ENCODE measurements at regions not wholly inside any gene's neighbourhood (a gene's known extent, or its start where the extent isn't known, plus 50 kb on each side); places are given as distances from the start of the nearest gene placed in this dataset.
"Not testable (repeated sequence)": the region's sequence is repeated elsewhere in the genome, so short reads cannot be mapped to it uniquely, and the experiment has no call there.

DNA sequence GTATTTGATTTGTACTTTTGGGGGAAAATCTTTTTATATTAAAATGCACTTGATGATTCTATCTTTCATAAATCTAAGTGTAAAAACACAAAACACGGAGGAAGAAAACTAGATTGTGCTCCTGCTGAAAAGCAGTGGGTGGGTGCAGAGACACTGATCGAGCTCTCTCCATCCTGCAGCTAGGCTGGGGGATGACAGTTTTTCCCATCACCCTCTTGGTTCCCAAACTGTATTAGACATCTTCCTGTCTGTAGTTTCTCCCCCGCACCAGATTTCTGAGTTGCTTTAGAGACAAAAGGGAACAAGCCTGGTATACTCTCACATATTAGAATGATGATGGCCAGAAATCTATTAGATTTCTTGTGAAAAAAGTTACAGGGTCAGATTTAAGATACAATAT is 99.6 kb downstream of the FAM114A2 start:
- no peaks in the 10 kb centered on the region for H3K27me3 Mint-ChIP-seq (ENCODE audit: low read depth)
- intact Hi-C loops (cut with micrococcal nuclease): no loop called here
- no peaks in the 10 kb centered on the region for H3K4me1 Mint-ChIP-seq (ENCODE audit: low read depth)
- no peak for DNase-seq (ENCODE audit: low spot score)
- H3K27ac Mint-ChIP-seq: no peak overlapping the region
- no peaks in the 10 kb centered on the region for H3K36me3 Mint-ChIP-seq (ENCODE audit: low read depth)
- H3K9me3 Mint-ChIP-seq: peaks cover 50% of the 10 kb centered on the region
- no peak overlapping the region for H3K4me3 Mint-ChIP-seq (ENCODE audit: low read depth)

DNA sequence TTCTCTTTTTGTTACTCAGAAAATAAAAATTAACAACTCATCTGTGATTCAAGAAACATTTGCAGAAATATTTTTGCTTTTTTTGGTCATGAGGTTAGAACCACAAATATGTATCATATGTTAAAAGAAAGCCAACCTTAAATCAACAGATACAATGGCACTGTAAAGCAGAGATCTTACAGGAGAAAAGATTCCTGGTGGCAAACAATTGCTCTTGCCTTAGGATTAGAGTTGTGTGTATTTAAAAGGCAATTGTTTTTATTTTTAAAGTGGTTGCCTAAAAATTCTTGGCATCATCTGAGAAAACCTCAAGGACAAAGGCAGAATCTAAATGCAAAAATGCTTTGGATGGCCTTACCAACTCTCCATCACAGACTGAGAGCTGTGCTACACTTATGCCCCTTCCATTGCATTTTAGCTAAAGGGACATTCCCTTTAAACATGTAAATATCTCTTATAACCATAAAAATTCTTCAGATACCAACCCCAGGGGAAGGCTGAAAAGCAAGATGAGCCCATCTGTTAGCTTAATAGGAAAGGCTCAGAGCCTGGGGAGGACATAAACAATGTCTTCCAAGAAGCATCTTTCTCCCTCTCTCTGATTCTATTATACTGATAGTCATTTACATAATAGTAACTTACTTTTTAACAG is 100.4 kb downstream of the FAM114A2 start:
- intact Hi-C loops (cut with micrococcal nuclease): no loop called here
- no peaks in the 10 kb centered on the region for H3K27me3 Mint-ChIP-seq (ENCODE audit: low read depth)
- no peak overlapping the region for H3K27ac Mint-ChIP-seq
- H3K4me1 Mint-ChIP-seq (ENCODE audit: low read depth): no peaks in the 10 kb centered on the region
- H3K36me3 Mint-ChIP-seq (ENCODE audit: low read depth): no peaks in the 10 kb centered on the region
- peaks cover 47% of the 10 kb centered on the region for H3K9me3 Mint-ChIP-seq
- no peak for DNase-seq (ENCODE audit: low spot score)
- no peak overlapping the region for H3K4me3 Mint-ChIP-seq (ENCODE audit: low read depth)

DNA sequence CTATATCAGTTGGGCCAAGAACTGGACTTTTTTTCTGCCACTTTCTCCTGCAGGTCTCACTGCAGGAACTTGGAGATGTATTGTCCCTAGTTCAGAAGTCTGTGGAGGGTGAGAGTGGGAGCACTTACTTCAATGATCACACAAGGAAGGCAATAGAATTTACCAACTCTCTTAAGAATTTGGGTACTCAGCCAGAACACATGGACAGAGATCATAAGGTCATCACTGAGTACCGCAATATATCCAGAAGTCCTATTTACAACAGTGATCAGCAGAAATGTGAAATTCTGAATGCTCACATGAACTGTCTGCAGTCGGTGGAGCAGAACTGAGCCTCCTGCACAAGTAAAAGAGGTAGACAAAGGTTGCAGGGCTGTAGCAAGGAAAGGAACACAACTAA is 101.0 kb downstream of the FAM114A2 start:
- H3K36me3 Mint-ChIP-seq (ENCODE audit: low read depth): no peaks in the 10 kb centered on the region
- H3K27ac Mint-ChIP-seq: no peak overlapping the region
- no peaks in the 10 kb centered on the region for H3K4me1 Mint-ChIP-seq (ENCODE audit: low read depth)
- DNase-seq (ENCODE audit: low spot score): no peak
- peaks cover 47% of the 10 kb centered on the region for H3K9me3 Mint-ChIP-seq
- intact Hi-C loops (cut with micrococcal nuclease): no loop called here
- no peak overlapping the region for H3K4me3 Mint-ChIP-seq (ENCODE audit: low read depth)
- no peaks in the 10 kb centered on the region for H3K27me3 Mint-ChIP-seq (ENCODE audit: low read depth)

DNA sequence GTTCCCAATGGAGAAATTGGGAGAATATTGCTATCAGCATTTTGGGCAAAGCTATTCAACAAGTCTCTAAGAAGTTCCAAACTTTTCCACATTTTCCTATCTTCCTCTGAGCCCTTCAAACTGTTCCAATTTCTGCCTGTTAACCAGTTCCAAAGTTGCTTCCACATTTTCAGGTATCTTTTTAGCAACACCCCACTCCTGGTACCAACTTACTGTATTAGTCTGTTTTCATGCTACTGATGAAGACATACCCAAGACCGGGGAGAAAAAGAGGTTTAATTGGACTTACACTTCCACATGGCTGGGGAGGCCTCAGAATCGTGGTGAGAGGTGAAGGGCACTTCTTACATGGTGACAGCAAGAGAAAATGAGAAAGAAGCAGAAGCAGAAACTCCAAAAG is 103.6 kb downstream of the FAM114A2 start:
- H3K36me3 Mint-ChIP-seq (ENCODE audit: low read depth); DNase-seq (ENCODE audit: low spot score); intact Hi-C loops (cut with micrococcal nuclease); H3K27me3 Mint-ChIP-seq (ENCODE audit: low read depth); H3K4me1 Mint-ChIP-seq (ENCODE audit: low read depth); H3K4me3 Mint-ChIP-seq (ENCODE audit: low read depth); H3K27ac Mint-ChIP-seq: not testable (repeated sequence)
- H3K9me3 Mint-ChIP-seq: peaks cover 23% of the 10 kb centered on the region

DNA sequence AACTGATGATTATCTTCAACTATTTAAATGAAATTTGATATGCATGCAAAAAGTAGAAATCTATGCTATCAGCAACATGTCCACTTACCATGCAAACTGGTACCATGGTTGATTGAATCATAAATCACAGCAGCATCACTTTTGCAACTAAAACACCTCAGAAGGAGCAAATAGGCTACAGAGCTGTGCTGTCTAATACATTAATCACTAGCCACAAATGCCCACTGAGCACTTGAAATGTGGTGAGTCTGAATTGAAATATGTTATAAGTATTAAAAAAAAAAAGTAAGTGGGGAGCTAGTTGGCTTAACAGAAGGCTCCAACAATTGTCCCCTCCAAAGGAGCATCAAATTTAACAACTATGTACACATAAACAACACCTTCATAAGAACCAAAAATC is 112.5 kb downstream of the FAM114A2 start:
- no peak for DNase-seq (ENCODE audit: low spot score)
- Mint-ChIP-seq H3K27me3 (ENCODE audit: low read depth) (no peaks in the 10 kb centered on the region), H3K4me3 (ENCODE audit: low read depth) (no peak overlapping the region), H3K36me3 (ENCODE audit: low read depth) (no peaks in the 10 kb centered on the region), H3K4me1 (ENCODE audit: low read depth) (no peaks in the 10 kb centered on the region), H3K9me3 (no peaks in the 10 kb centered on the region), H3K27ac (no peak overlapping the region)
- intact Hi-C loops (cut with micrococcal nuclease): no loop called here

DNA sequence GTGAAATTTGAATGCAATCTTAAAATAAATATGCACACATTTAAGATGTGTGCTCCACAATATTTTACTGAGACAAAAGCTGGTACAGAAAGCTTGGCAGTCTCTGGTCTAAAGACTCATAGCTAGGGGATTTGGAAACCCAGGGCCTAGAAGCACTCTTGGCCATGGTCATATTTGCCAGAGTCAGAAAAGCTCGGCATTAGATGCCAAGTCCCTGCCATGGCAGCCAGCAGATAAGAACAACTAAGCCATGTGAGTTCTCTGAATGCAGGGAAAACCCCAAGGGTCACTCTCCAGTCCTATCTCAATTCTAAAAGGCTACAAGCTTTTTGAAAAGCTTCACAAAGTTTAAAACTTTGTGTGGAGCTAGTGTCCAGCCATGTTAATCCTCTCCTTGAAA is 119.5 kb downstream of the FAM114A2 start:
- H3K27me3 Mint-ChIP-seq (ENCODE audit: low read depth): no peaks in the 10 kb centered on the region
- intact Hi-C loops (cut with micrococcal nuclease): no loop called here

DNA sequence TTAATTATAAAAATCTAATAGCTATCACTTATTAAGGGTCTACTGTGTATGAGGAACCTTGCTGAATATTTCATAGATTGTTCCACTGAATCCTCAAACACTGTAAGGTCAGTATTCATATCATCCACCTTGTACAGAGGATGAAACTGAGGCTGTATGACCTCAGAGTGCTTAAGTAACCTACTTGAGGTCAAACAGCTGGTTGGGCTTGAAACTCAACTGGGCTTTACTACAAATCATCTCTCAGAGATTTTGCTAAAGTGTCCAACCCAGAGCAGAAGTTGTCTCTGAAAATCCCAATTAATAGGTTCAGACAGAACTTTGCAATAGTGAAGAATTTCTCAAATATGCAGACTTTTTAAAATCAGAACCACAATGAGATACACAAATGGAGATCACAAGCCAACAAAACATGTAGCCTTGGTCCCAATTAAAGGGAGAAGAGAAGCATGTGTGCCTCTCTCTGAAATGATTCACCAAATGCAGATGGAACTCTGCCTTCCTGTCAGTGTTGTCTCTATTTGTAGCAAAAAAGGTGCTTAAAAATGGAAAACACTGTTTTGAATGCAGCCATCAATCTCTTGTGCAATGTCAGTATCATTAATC is 131.4 kb downstream of the FAM114A2 start:
- intact Hi-C loops (cut with micrococcal nuclease): no loop called here
- Mint-ChIP-seq H3K4me3 (ENCODE audit: low read depth) (no peak overlapping the region), H3K36me3 (ENCODE audit: low read depth) (no peaks in the 10 kb centered on the region), H3K4me1 (ENCODE audit: low read depth) (no peaks in the 10 kb centered on the region), H3K9me3 (no peaks in the 10 kb centered on the region), H3K27ac (no peak overlapping the region), H3K27me3 (ENCODE audit: low read depth) (no peaks in the 10 kb centered on the region)
- DNase-seq (ENCODE audit: low spot score): no peak

More for the DNA sequence above, 119.5 kb downstream of the FAM114A2 start:
- Mint-ChIP-seq H3K4me1 (ENCODE audit: low read depth) (no peaks in the 10 kb centered on the region), H3K36me3 (ENCODE audit: low read depth) (no peaks in the 10 kb centered on the region), H3K27ac (no peak overlapping the region), H3K9me3 (peaks cover 4% of the 10 kb centered on the region), H3K4me3 (ENCODE audit: low read depth) (no peak overlapping the region)
- DNase-seq (ENCODE audit: low spot score): no peak

DNA sequence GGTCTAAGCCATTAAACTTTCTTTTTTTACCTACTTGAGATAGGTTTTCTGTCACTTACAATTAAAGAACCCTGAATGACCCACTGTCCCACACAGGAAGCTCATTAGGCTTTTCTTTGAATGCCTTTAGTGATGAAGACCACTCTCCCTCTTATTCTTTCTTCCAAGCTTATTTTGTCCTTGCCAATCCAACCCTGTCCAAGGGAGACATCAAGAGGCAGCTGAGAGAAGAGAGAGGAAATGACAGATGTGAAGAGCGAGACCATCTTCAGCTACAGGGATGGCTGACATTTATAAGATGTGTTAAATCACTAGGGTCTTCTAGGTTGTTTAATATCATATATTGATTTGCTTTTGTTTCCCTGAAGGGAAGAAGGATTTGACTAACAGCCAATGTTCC is 133.5 kb downstream of the FAM114A2 start:
- Mint-ChIP-seq H3K4me1 (ENCODE audit: low read depth) (no peaks in the 10 kb centered on the region), H3K27me3 (ENCODE audit: low read depth) (no peaks in the 10 kb centered on the region), H3K9me3 (no peaks in the 10 kb centered on the region), H3K36me3 (ENCODE audit: low read depth) (no peaks in the 10 kb centered on the region), H3K27ac (no peak overlapping the region), H3K4me3 (ENCODE audit: low read depth) (no peak overlapping the region)
- no peak for DNase-seq (ENCODE audit: low spot score)
- intact Hi-C loops (cut with micrococcal nuclease): no loop called here

DNA sequence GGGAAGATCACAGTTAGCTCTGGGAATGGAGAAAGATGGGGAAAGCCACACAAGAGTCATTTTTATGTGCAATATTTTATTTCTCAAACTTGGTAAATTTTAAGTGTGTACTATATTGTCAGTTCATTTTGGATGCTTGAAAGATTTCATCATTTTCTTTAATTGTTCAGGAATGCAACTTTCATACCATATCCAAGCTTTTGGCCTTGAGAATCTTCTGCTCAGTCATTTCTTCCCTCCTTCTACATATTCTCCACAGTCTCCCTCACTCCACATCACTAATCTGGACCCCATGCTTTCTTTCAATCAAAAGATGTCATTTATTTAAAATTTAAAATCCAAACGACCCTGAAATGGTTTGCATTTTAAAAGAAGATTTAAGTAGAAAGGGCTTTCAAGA is 135.4 kb downstream of the FAM114A2 start:
- Mint-ChIP-seq H3K4me3 (ENCODE audit: low read depth) (no peak overlapping the region), H3K27ac (no peak overlapping the region), H3K36me3 (ENCODE audit: low read depth) (no peaks in the 10 kb centered on the region), H3K9me3 (no peaks in the 10 kb centered on the region), H3K27me3 (ENCODE audit: low read depth) (no peaks in the 10 kb centered on the region), H3K4me1 (ENCODE audit: low read depth) (no peaks in the 10 kb centered on the region)
- intact Hi-C loops (cut with micrococcal nuclease): no loop called here
- no peak for DNase-seq (ENCODE audit: low spot score)

DNA sequence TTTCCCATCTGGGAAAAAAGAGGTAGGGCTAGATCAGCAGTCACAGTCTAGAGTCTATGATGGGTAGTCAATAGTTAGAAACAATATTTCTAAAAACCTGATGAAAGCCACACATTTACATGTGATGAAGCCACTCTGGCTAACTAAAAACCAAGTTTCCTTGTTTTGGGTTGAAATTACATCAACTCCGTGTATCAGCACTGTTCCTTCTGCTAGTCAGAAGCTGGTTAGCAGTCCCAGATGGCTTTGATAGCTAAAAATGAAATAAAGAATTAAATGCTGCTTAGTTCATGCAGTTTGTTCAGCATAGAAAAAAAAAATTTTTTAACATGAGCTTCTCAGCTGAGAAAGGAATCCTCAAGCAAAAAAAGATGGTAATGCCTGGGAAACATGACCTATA is 136.7 kb downstream of the FAM114A2 start:
- no peaks in the 10 kb centered on the region for H3K36me3 Mint-ChIP-seq (ENCODE audit: low read depth)
- no peaks in the 10 kb centered on the region for H3K4me1 Mint-ChIP-seq (ENCODE audit: low read depth)
- no peak overlapping the region for H3K4me3 Mint-ChIP-seq (ENCODE audit: low read depth)
- H3K27me3 Mint-ChIP-seq (ENCODE audit: low read depth): no peaks in the 10 kb centered on the region
- no peak overlapping the region for H3K27ac Mint-ChIP-seq
- H3K9me3 Mint-ChIP-seq: no peaks in the 10 kb centered on the region
- DNase-seq (ENCODE audit: low spot score): no peak
- intact Hi-C loops (cut with micrococcal nuclease): no loop called here

DNA sequence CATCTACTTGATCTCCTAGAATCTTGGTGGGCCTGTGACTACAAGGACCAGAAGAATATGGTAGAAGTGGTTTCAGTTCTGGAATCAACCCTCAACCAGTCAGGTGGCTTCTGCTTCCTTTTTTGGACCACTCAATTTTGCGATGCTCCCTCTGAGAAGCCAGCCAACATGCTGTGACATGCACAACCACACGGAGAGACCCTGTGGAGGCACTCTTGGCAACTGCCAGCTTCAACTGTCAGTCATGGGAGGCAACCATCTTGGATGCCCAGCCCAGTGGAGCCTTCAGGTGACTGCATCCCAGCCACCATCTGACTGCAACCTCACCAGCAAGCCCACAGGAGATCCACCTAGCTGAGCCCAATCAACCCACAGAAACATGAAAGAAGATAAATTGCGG is 137.3 kb downstream of the FAM114A2 start:
- Mint-ChIP-seq H3K4me3 (ENCODE audit: low read depth) (no peak overlapping the region), H3K36me3 (ENCODE audit: low read depth) (no peaks in the 10 kb centered on the region), H3K27ac (no peak overlapping the region), H3K4me1 (ENCODE audit: low read depth) (no peaks in the 10 kb centered on the region), H3K27me3 (ENCODE audit: low read depth) (no peaks in the 10 kb centered on the region), H3K9me3 (no peaks in the 10 kb centered on the region)
- intact Hi-C loops (cut with micrococcal nuclease): no loop called here
- no peak for DNase-seq (ENCODE audit: low spot score)

DNA sequence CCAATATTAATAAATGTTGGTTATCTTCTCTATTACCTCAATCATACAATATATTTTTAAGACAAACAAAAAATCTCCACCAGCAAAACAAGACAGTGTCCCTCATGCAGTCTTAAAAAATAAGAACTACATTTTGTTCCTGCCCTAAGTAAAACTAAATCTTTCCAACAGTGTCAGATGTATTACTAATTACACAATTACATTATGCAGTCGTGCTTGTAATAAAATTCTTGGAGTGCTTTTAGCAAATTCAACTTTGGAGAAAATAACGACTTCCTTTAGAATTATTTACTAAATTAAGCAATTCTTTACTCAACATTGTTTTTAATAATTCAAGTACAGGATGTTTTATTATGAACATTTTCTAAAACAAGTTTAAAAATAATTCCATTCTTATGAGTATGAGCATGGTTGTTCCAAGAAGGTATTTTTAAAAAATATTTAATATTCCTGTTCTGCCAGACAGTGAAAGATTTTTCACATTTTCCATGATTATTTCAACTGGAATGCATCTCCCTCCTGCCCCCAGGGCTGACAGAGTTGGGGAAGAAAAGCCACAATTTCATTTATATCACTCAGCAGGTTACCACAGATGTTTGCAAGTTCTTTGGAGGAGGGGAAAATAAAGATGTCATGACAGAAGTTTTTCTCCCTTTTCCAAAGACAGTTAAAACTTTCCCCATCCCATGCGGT is 137.9 kb downstream of the FAM114A2 start:
- no peak for DNase-seq (ENCODE audit: low spot score)
- Mint-ChIP-seq H3K36me3 (ENCODE audit: low read depth) (no peaks in the 10 kb centered on the region), H3K27me3 (ENCODE audit: low read depth) (no peaks in the 10 kb centered on the region), H3K4me3 (ENCODE audit: low read depth) (no peak overlapping the region), H3K4me1 (ENCODE audit: low read depth) (no peaks in the 10 kb centered on the region), H3K9me3 (no peaks in the 10 kb centered on the region), H3K27ac (no peak overlapping the region)
- intact Hi-C loops (cut with micrococcal nuclease): no loop called here

DNA sequence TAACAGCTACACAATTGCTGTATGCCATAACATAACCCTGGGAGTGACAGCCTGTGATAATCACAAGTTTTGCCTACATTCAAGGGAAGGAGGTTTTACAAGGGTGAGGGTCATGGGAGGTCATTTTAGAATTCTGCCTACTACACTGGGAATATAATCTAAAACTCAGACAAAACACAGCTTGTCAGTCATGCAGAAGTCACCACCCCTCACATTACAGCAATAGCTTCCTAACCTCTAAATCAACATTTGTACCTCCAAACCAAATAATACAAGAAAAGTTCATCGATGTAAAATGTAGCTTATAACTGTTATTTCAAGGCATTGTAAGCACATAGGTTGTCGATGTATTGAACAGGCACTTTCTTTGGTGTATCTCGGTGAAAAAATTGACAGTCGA is 139.0 kb downstream of the FAM114A2 start:
- no peak overlapping the region for H3K27ac Mint-ChIP-seq
- no peaks in the 10 kb centered on the region for H3K36me3 Mint-ChIP-seq (ENCODE audit: low read depth)
- intact Hi-C loops (cut with micrococcal nuclease): no loop called here
- no peaks in the 10 kb centered on the region for H3K27me3 Mint-ChIP-seq (ENCODE audit: low read depth)
- DNase-seq (ENCODE audit: low spot score): no peak
- H3K9me3 Mint-ChIP-seq: no peaks in the 10 kb centered on the region
- H3K4me3 Mint-ChIP-seq (ENCODE audit: low read depth): no peak overlapping the region
- H3K4me1 Mint-ChIP-seq (ENCODE audit: low read depth): no peaks in the 10 kb centered on the region

Measured in activated T-helper 2 cell treated with anti-CD3 and anti-CD28 coated beads, Interferon-gamma antibody, Interleukin-2, Interleukin-4, amounts not matched to agents 10 μg/mL and 5 μg/mL and 100 μg/mL, durations not matched to agents 14 hours and 24 hours and 36 hours (primary cell).